ENCODE measurements at regions not wholly inside any gene's neighbourhood (a gene's known extent, or its start where the extent isn't known, plus 50 kb on each side); places are given as distances from the start of the nearest gene placed in this dataset.

- DNase-seq (ENCODE audit: low read depth in 4 of 4, low spot score in 2 of 4): no peak
Observed at GRCh38 chr2:67689651-67690050, 292.5 kb downstream of the ETAA1 start.

- DNase-seq (ENCODE audit: low read depth in 4 of 4, low spot score in 2 of 4): peak in 2 of 4 donors; percentile 44 to 50
Observed at GRCh38 chr2:67694445-67694844, 297.3 kb downstream of the ETAA1 start.

GRCh38 chr2:67701011-67701410 is 303.9 kb downstream of the ETAA1 start:
- DNase-seq (ENCODE audit: low read depth in 4 of 4, low spot score in 2 of 4): no peak

GRCh38 chr2:67702284-67702683 is 305.2 kb downstream of the ETAA1 start:
- DNase-seq (ENCODE audit: low read depth in 4 of 4, low spot score in 2 of 4): no peak

DNA sequence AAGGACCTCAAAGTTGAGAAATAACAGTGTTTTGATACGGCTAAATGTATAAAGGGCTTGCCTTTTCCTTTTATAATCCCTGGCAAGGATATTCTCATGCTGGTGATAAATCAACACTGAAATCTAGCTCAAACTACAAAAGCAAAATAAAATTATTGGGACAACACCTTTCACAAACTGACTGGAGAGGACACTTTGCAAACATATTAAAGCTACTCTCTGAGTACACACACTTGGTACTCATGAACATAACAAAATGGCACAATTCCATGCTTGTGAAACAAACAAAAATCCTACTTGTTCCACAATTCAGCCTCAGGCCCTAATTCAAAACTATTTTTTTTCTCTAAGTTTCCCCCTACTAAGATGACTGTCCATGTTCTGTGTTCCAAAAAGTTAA is 305.8 kb downstream of the ETAA1 start:
- no peak for DNase-seq (ENCODE audit: low read depth in 4 of 4, low spot score in 2 of 4)

DNA sequence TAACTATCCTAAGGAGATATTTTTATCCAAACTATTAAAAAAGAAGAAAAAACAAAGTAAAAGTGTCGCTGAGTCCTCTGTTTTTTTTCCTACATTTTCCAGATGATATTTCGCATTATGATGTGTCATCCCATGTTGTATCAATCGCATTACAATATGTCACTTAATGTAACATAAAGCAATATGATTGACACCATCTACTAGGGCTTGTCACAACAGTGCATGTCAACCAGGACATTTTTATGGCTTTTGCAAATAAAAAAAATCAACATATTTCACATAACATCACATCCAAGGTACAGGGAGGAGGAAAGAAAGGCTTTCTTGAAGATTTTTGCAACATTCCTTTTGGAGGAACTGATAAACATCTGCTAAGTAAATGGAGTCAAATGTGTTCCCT is 308.9 kb downstream of the ETAA1 start:
- no peak for DNase-seq (ENCODE audit: low read depth in 4 of 4, low spot score in 2 of 4)

DNA sequence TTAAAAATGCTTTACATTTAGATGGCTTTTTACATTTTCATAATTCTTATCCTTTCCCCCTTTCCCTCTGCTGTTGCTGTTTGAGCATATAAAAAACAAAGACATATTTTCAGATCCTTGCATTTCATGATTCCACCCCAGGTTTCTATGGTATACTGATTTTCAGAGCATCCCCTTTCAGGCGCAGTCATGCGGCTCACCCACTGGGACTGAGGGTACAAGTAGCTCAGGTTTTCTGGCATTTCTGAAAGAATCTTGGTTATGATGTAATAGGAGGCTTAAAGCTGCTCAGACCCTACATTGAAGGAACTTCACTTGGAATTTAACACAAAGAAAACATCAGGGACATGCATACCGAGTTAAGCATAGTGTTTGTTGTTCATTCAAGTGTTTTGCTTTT is 310.8 kb downstream of the ETAA1 start:
- no peak for DNase-seq (ENCODE audit: low read depth in 4 of 4, low spot score in 2 of 4)

DNA sequence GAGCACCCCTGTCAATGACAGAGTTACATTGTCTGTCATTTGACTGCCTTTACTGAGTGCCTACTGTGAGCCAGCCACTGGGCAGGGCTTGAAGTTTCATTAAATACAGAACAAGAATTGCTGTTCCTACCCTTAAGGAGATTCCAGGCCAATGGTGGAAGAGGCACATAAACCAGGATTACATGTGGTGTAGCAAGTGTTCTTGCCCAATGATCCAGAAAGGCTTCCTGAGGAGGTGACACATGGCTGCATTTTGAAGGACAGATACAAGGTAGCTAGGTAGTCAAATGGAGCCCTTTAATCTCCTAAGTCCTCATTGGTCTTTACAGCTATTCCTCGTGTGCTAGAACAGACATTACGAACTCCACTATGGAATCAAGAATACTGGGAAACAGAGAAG is 312.7 kb downstream of the ETAA1 start:
- no peak for DNase-seq (ENCODE audit: low read depth in 4 of 4, low spot score in 2 of 4)

GRCh38 chr2:67712484-67712883 is 315.4 kb downstream of the ETAA1 start:
- DNase-seq (ENCODE audit: low read depth in 4 of 4, low spot score in 2 of 4): no peak

DNA sequence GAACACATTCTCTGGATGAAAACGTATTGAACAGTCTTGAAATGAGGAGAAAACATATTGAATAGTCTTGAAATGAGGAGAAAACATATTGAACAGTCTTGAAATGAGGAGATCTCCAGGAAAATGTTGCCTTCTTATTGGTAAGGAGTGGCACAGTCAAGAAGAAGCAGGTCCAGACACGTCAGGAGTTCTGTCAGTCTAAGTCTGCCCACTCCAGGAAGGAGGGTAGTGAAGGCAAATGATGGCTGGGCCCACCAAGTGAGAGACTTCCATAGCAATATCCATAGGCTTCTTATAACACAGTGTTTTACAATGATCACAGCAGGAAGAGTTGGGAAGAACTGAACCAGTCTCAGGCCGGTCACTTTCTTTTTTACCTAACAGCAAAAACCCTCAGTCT is 316.2 kb downstream of the ETAA1 start:
- DNase-seq (ENCODE audit: low read depth in 4 of 4, low spot score in 2 of 4): no peak

DNA sequence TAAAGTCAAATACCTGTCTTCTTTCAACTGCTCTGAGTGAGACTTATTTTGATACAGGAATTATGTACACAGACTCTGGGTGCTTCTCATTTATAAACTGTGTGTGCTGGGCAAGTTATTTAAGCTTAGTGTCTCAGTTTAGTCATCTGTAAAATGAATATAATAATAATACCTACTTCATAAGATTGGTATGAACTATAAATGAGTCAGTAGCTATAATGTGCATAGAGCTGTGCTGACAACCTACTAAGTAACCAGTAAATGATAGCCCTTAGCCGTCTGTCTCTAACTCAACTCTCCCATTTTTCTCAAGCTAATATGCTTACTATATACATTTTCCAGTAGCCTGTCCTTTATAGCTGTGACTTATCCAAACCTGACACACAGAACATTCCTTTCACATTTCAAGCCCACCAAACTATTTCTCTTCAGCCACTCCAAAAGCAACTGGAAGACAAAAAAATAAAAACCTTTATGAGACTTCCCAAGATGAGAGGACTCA is 319.8 kb downstream of the ETAA1 start:
- DNase-seq (ENCODE audit: low read depth in 4 of 4, low spot score in 2 of 4): no peak

- no peak for DNase-seq (ENCODE audit: low read depth in 4 of 4, low spot score in 2 of 4)
Observed at GRCh38 chr2:67717692-67718091, 320.6 kb downstream of the ETAA1 start.

DNA sequence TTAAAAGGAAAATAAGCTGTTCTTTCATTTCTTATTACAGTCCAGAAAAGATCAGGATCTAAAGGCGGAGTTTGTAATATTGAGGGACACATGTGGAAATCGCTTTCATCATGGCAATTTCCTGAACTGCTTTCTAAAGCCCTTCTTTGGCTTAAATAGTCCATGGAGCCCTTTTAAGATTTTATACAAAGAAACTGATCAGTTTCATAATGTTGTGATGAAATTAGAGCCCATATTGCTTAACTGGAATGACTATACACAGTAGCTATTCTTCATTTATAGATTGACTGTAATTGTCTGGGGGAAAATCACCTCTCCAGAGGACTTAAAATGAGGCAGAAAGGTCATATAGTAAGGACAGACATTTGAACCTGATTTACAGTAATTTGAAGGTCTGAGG is 322.2 kb downstream of the ETAA1 start:
- no peak for DNase-seq (ENCODE audit: low read depth in 4 of 4, low spot score in 2 of 4)

GRCh38 chr2:67721516-67721915 is 324.4 kb downstream of the ETAA1 start:
- no peak for DNase-seq (ENCODE audit: low read depth in 4 of 4, low spot score in 2 of 4)

DNA sequence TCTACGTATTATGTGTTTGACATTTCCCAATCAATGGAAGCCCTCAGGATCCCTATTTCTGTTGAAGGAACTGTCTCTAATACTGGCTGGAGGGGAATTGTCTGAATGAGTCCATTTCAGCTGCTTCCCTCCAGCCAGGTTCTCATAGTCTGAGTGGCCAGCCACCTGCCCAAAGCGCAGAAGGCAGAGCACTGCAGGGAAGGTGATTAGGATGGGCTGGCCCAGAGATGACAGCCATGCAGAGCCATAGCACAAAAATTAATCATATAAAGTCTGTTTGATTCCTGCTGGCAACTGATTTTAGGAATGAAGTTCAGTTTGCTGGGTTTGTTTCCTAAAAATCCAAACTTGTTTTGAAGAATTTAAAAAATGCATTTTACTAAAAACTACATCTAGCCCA is 327.1 kb downstream of the ETAA1 start:
- DNase-seq (ENCODE audit: low read depth in 4 of 4, low spot score in 2 of 4): no peak

- DNase-seq (ENCODE audit: low read depth in 4 of 4, low spot score in 2 of 4): no peak
Observed at GRCh38 chr2:67725731-67726130, 328.6 kb downstream of the ETAA1 start.

DNA sequence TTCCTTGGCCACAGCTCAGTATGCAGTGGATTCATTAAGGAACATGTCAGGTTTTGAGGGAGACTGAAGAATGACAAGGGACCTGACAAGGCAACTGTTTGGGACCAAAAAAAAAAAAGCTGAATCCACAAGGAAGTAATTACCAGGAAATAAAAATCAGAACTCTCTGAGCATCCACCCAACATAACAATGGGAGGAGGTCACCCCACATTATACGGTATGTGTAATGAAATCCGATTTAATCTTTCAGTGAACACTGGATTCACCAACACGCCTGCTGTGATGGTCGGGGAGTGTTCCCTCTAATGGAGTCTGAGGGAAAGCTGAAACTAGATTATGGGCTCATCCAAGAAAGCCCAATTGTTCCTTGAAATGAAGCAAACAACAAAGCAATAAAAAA is 329.3 kb downstream of the ETAA1 start:
- no peak for DNase-seq (ENCODE audit: low read depth in 4 of 4, low spot score in 2 of 4)

GRCh38 chr2:67727131-67727530 is 330.0 kb downstream of the ETAA1 start:
- DNase-seq (ENCODE audit: low read depth in 4 of 4, low spot score in 2 of 4): no peak

DNA sequence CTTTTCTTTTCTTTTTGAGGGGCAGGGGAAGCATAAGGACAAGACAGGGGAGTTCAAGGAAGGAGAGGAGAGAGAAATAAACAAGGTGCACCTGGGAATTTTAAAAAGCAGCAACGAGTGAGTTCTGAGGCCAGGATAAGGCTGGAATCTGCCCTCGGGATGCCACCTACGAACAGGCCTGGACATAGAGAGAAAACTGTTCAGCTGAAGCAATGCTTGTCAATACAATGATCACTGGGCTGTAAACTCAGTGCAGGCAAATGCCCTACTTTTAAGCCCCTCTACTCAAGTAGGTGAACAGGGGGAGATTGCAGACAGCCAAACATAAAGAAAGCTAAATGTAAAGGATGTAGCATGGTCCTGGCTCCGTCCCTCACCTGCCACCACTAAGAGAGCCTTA is 330.5 kb downstream of the ETAA1 start:
- no peak for DNase-seq (ENCODE audit: low read depth in 4 of 4, low spot score in 2 of 4)

GRCh38 chr2:67729474-67729873 is 332.3 kb downstream of the ETAA1 start:
- no peak for DNase-seq (ENCODE audit: low read depth in 4 of 4, low spot score in 2 of 4)

DNA sequence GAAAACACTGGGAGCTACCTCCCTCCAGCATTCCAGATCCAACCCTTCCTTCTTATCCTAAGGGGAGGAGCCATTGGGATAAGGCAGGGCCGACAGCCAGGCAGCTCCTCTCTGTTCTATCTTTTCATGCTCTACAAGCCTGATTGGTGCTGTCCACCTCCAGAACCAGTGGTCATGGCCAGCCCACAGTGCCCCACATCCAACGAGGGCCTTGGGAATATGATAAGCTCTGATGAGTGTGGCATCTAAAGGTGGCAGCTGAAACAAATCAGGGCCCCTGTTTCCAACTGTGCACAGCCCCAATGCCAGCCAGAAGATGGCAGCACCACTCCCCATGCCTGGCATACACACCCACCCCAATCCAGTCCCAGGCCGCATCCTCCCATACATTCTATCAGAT is 329.3 kb downstream of the C1D start:
- no peak for DNase-seq (ENCODE audit: low read depth in 4 of 4, low spot score in 2 of 4)

DNA sequence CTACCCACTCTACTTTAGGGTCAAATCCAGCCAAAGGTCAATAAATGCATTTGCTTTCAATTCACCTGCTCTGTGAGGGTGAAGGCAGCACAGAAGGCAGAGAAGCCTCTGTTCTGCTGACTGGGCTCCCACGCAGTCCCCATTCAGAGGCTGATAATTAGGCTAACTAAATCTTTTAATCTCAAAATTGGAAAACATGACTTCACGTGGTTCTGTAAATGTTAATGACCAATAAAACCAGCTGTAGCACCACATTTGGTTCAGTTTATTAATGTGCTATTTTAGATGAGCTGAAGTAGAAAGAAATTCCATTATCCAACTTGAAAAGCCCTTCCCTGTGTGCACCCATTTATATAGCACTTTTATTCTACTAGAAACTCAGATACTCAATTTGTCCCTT is 310.6 kb downstream of the C1D start:
- no peak for DNase-seq (ENCODE audit: low read depth in 4 of 4, low spot score in 2 of 4)

DNA sequence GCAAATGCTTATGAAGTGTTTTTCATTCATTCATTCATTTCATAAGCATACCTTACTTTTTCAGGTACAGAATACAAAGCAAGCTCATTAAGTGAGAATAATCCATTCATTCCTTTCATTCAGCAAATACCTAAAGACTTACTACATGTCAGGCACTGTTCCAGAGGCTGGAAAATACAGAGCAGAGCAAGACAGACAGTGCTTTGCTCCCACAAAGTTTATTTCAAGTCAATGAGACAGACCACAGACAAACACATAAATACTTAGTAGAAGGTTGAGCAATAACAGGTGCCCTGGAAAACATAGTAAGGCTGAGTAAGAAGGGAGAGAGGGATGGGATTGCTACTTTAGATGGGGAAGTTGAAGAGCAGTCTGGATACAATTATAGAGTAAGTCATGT is 309.8 kb downstream of the C1D start:
- no peak for DNase-seq (ENCODE audit: low read depth in 4 of 4, low spot score in 2 of 4)
